T-helper 17 cell (primary cell): ENCODE measurements at regions not wholly inside any gene's neighbourhood (a gene's known extent, or its start where the extent isn't known, plus 50 kb on each side); places are given as distances from the start of the nearest gene placed in this dataset.

Experiments
- ATAC-seq: fragments of 150-1000 bp; cut with Tn5 transposase; 2 replicates; pipeline ENCODE4 v1.10.0; 2021; ENCODE audit warnings: mild to moderate bottlenecking, moderate library complexity
- DNase-seq, 3 donors: peaks; one replicate each; pipeline versions ENCODE4 v3.0.0 to v3.0.0-alpha.2; 2020 to 2021
- H3K9me3 ChIP-seq: one replicate; pipeline ENCODE4 v1.7.0; 2013; ENCODE audit warnings: low read length, mild to moderate bottlenecking; ENCODE audit not compliant: control insufficient read depth, poor library complexity, severe bottlenecking
- H3K27ac Mint-ChIP-seq: one replicate; pipeline ENCODE4 v1.8.0; 2022; ENCODE audit warnings: mild to moderate bottlenecking, moderate library complexity, mixed read lengths
- H3K27me3 Mint-ChIP-seq: one replicate; pipeline ENCODE4 v1.8.0; 2022; ENCODE audit warnings: mixed read lengths
- H3K36me3 Mint-ChIP-seq: one replicate; pipeline ENCODE4 v1.8.0; 2022; ENCODE audit warnings: low read depth, mixed read lengths
- H3K4me1 Mint-ChIP-seq: one replicate; pipeline ENCODE4 v1.8.0; 2022; ENCODE audit warnings: mild to moderate bottlenecking, mixed read lengths
- H3K4me3 Mint-ChIP-seq: one replicate; pipeline ENCODE4 v1.8.0; 2022; ENCODE audit warnings: mild to moderate bottlenecking, moderate library complexity, mixed read lengths

GRCh38 chr12:74105434-74105833 is 432.2 kb upstream of the ATXN7L3B start:
- DNase-seq: no peak
- Mint-ChIP-seq H3K36me3 (no peaks in the 10 kb centered on the region), H3K4me1 (no peaks in the 10 kb centered on the region), H3K27me3 (no peaks in the 10 kb centered on the region), H3K4me3 (no peak overlapping the region), H3K27ac (no peak overlapping the region)
- ATAC-seq: no peak
- H3K9me3 ChIP-seq: no peaks in the 10 kb centered on the region

DNA sequence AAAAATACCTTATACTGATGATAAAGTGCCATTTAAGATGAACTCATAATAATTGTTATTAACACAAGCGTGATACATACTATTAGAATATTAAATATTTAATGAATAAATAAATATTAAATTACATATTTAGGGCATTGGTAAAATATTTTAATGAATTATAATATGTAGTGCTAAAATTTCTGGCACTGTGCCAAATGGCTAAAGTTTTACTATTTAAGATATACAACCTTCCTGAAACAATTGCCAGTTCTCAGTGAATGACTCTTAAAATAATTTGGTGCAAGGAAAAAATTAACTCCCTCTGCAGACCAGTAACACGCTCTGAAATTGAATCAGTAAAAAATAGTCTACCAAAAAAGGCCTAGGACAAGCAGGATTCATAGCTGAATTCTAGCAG is 428.9 kb upstream of the ATXN7L3B start:
- no peak overlapping the region for H3K27ac Mint-ChIP-seq
- no peaks in the 10 kb centered on the region for H3K4me1 Mint-ChIP-seq
- H3K36me3 Mint-ChIP-seq: no peaks in the 10 kb centered on the region
- DNase-seq (no peak), ATAC-seq (no peak)
- no peaks in the 10 kb centered on the region for H3K27me3 Mint-ChIP-seq
- H3K4me3 Mint-ChIP-seq: no peak overlapping the region
- H3K9me3 ChIP-seq: no peaks in the 10 kb centered on the region

GRCh38 chr12:74111688-74112360 is 425.8 kb upstream of the ATXN7L3B start:
- no peaks in the 10 kb centered on the region for H3K36me3 Mint-ChIP-seq
- no peak overlapping the region for H3K27ac Mint-ChIP-seq
- no peak overlapping the region for H3K4me3 Mint-ChIP-seq
- DNase-seq (no peak), ATAC-seq (no peak)
- H3K4me1 Mint-ChIP-seq: no peaks in the 10 kb centered on the region
- H3K27me3 Mint-ChIP-seq: no peaks in the 10 kb centered on the region
- H3K9me3 ChIP-seq: no peaks in the 10 kb centered on the region

DNA sequence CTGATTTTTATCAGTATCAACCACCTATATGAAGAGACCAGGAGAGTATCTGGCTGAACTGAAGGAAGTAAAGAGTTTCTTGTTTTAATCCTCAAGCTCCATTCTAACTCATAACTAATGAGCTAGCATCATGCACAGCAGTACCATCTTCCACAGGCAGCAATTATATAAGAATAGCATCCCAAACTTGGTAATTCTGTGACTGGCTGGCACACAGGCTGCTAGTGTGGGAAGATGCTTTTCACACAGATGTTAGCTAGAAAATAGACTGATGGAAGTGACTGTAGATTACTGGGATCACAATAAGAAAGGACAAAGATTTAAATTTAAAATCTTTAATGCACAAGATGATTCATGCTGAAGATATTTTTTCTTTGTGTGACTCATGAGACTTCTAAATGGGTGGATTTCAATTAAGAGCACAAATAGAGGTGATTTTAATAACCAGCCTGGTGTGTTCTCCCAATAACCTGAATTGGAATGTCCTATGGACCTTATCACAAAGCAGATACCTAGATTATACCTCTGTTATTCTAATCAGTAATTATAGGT is 417.7 kb upstream of the ATXN7L3B start:
- no peaks in the 10 kb centered on the region for H3K9me3 ChIP-seq
- no peaks in the 10 kb centered on the region for H3K4me1 Mint-ChIP-seq
- no peak overlapping the region for H3K27ac Mint-ChIP-seq
- no peaks in the 10 kb centered on the region for H3K36me3 Mint-ChIP-seq
- ATAC-seq (no peak), DNase-seq (no peak)
- H3K4me3 Mint-ChIP-seq: no peak overlapping the region
- H3K27me3 Mint-ChIP-seq: no peaks in the 10 kb centered on the region

- no peak overlapping the region for H3K4me3 Mint-ChIP-seq
- DNase-seq (no peak), ATAC-seq (no peak)
- no peaks in the 10 kb centered on the region for H3K9me3 ChIP-seq
- no peaks in the 10 kb centered on the region for H3K27me3 Mint-ChIP-seq
- H3K36me3 Mint-ChIP-seq: no peaks in the 10 kb centered on the region
- H3K4me1 Mint-ChIP-seq: no peaks in the 10 kb centered on the region
- no peak overlapping the region for H3K27ac Mint-ChIP-seq
Observed at GRCh38 chr12:74120644-74121043, 417.0 kb upstream of the ATXN7L3B start.

DNA sequence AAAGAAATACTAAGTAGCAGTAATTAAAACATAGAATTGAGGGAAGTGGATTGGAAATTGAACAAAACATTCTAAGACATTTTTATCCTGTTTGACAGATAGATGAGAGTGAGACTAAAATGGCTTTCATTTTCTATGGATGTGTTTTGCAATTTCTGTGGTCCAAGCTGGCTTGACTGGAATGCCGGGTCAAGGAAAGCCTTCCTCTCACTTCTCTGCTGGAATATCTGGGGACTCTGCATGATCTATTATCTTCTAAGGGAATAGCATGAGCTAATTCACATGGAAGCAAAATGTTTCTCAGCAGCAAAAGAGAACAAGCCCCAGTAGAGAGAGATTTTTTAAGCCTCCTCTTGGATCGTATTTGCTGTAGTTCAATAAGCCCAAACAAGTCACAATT is 407.9 kb upstream of the ATXN7L3B start:
- Mint-ChIP-seq H3K36me3 (no peaks in the 10 kb centered on the region), H3K27ac (no peak overlapping the region), H3K4me1 (no peaks in the 10 kb centered on the region), H3K27me3 (no peaks in the 10 kb centered on the region), H3K4me3 (no peak overlapping the region)
- DNase-seq: no peak
- no peaks in the 10 kb centered on the region for H3K9me3 ChIP-seq
- no peak for ATAC-seq

- ATAC-seq (no peak), DNase-seq (no peak)
- Mint-ChIP-seq H3K27ac (no peak overlapping the region), H3K27me3 (no peaks in the 10 kb centered on the region), H3K4me3 (no peak overlapping the region), H3K4me1 (no peaks in the 10 kb centered on the region), H3K36me3 (no peaks in the 10 kb centered on the region)
- no peaks in the 10 kb centered on the region for H3K9me3 ChIP-seq
Observed at GRCh38 chr12:74144396-74144795, 393.2 kb upstream of the ATXN7L3B start.

- no peak for DNase-seq
- H3K9me3 ChIP-seq: no peaks in the 10 kb centered on the region
- H3K4me3 Mint-ChIP-seq: no peak overlapping the region
- no peaks in the 10 kb centered on the region for H3K27me3 Mint-ChIP-seq
- no peaks in the 10 kb centered on the region for H3K4me1 Mint-ChIP-seq
- no peak for ATAC-seq
- no peak overlapping the region for H3K27ac Mint-ChIP-seq
- H3K36me3 Mint-ChIP-seq: no peaks in the 10 kb centered on the region
Observed at GRCh38 chr12:74145328-74145727, 392.3 kb upstream of the ATXN7L3B start.

DNA sequence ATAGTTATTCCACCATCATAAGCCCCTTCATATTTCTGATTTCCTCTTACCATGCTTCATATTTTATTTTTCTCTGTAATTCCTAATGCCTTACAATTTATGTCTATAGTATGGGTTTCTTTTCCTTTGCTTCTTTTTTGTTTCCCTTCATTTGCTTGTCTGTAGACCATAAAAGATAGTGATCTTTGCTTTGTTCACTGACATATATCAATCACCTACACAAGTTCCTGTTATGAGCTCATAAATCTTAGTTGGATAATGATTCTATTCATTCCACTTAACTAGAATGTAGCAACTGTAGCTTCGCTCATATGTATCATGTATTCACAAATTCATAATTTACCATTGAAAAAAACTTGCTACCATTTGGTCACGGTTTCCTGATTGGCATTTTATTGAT is 388.8 kb upstream of the ATXN7L3B start:
- no peak for ATAC-seq
- no peaks in the 10 kb centered on the region for H3K9me3 ChIP-seq
- H3K4me1 Mint-ChIP-seq: no peaks in the 10 kb centered on the region
- no peak overlapping the region for H3K27ac Mint-ChIP-seq
- H3K36me3 Mint-ChIP-seq: no peaks in the 10 kb centered on the region
- no peak overlapping the region for H3K4me3 Mint-ChIP-seq
- H3K27me3 Mint-ChIP-seq: no peaks in the 10 kb centered on the region
- DNase-seq: no peak

DNA sequence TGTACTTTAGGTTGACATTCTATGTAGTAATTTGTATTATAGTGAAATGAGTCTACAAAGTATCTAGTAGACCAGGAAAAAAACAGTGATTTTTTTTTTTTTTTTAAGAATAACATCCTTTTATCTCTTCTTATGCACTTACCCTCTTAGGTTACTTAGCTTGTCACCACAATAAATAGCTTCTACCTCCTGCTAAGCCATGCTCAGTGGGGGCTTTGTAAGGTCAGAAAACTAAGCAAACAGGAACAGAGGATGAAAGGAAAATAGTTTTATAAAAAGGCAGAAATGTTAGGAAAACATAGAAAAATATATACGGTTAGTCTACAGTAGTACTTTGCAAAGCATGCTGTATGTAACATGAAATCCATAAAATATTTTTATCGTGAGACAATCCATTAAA is 385.3 kb upstream of the ATXN7L3B start:
- H3K27me3 Mint-ChIP-seq: no peaks in the 10 kb centered on the region
- H3K27ac Mint-ChIP-seq: no peak overlapping the region
- DNase-seq (no peak), ATAC-seq (no peak)
- H3K4me1 Mint-ChIP-seq: no peaks in the 10 kb centered on the region
- H3K36me3 Mint-ChIP-seq: no peaks in the 10 kb centered on the region
- no peak overlapping the region for H3K4me3 Mint-ChIP-seq
- no peaks in the 10 kb centered on the region for H3K9me3 ChIP-seq

GRCh38 chr12:74166096-74166495 is 371.5 kb upstream of the ATXN7L3B start:
- no peaks in the 10 kb centered on the region for H3K27me3 Mint-ChIP-seq
- H3K36me3 Mint-ChIP-seq: no peaks in the 10 kb centered on the region
- ATAC-seq: no peak
- H3K9me3 ChIP-seq: no peaks in the 10 kb centered on the region
- DNase-seq: no peak
- no peak overlapping the region for H3K4me3 Mint-ChIP-seq
- no peaks in the 10 kb centered on the region for H3K4me1 Mint-ChIP-seq
- H3K27ac Mint-ChIP-seq: no peak overlapping the region

GRCh38 chr12:74169607-74170006 is 368.0 kb upstream of the ATXN7L3B start:
- Mint-ChIP-seq H3K27me3 (no peaks in the 10 kb centered on the region), H3K4me1 (no peaks in the 10 kb centered on the region), H3K27ac (no peak overlapping the region), H3K4me3 (no peak overlapping the region), H3K36me3 (no peaks in the 10 kb centered on the region)
- ATAC-seq (no peak), DNase-seq (no peak)
- H3K9me3 ChIP-seq: no peaks in the 10 kb centered on the region

GRCh38 chr12:74170645-74171477 is 366.8 kb upstream of the ATXN7L3B start:
- no peak for DNase-seq
- Mint-ChIP-seq H3K27ac (no peak overlapping the region), H3K4me1 (no peaks in the 10 kb centered on the region), H3K4me3 (no peak overlapping the region), H3K27me3 (no peaks in the 10 kb centered on the region), H3K36me3 (no peaks in the 10 kb centered on the region)
- H3K9me3 ChIP-seq: no peaks in the 10 kb centered on the region
- ATAC-seq: no peak

GRCh38 chr12:74171478-74171909 is 366.1 kb upstream of the ATXN7L3B start:
- H3K27ac Mint-ChIP-seq: no peak overlapping the region
- no peaks in the 10 kb centered on the region for H3K36me3 Mint-ChIP-seq
- H3K27me3 Mint-ChIP-seq: no peaks in the 10 kb centered on the region
- no peaks in the 10 kb centered on the region for H3K4me1 Mint-ChIP-seq
- H3K9me3 ChIP-seq: no peaks in the 10 kb centered on the region
- no peak overlapping the region for H3K4me3 Mint-ChIP-seq
- DNase-seq (no peak), ATAC-seq (no peak)
